Fibroblast of skin of scalp (primary cell): ENCODE measurements at regions not wholly inside any gene's neighbourhood (a gene's known extent, or its start where the extent isn't known, plus 50 kb on each side); places are given as distances from the start of the nearest gene placed in this dataset.

Experiments
- DNase-seq: peaks from one replicate; pipeline ENCODE4 v3.0.0-alpha.2; 2013

GRCh38 chr3:130569461-130570365 is 52.7 kb downstream of the COL6A6 start:
- DNase-seq: no peak

GRCh38 chr3:130572769-130573168 is 55.8 kb downstream of the COL6A6 start:
- no peak for DNase-seq

- DNase-seq: peak; percentile 70
Observed at GRCh38 chr3:130576375-130577266, 59.6 kb downstream of the COL6A6 start.

- DNase-seq: no peak
Observed at GRCh38 chr3:130582457-130583153, 65.6 kb downstream of the COL6A6 start.

- DNase-seq: peak; percentile 45
Observed at GRCh38 chr3:130594749-130595148, 77.8 kb downstream of the COL6A6 start.

- DNase-seq: no peak
Observed at GRCh38 chr3:130596484-130596883, 79.5 kb downstream of the COL6A6 start.

GRCh38 chr3:130601442-130601971 is 84.5 kb downstream of the COL6A6 start:
- DNase-seq: no peak

GRCh38 chr3:130604806-130605205 is 87.8 kb downstream of the COL6A6 start:
- no peak for DNase-seq

GRCh38 chr3:130606336-130606735 is 89.4 kb downstream of the COL6A6 start:
- no peak for DNase-seq

GRCh38 chr3:130607553-130608154 is 90.7 kb downstream of the COL6A6 start:
- DNase-seq: no peak

- DNase-seq: no peak
Observed at GRCh38 chr3:130609166-130609979, 92.4 kb downstream of the COL6A6 start.

GRCh38 chr3:130619196-130619595 is 102.2 kb downstream of the COL6A6 start:
- DNase-seq: no peak

GRCh38 chr3:130621824-130622223 is 104.8 kb downstream of the COL6A6 start:
- DNase-seq: no peak

GRCh38 chr3:130626049-130626448 is 109.1 kb downstream of the COL6A6 start:
- peak; percentile 52 for DNase-seq

- DNase-seq: no peak
Observed at GRCh38 chr3:130627143-130627855, 110.3 kb downstream of the COL6A6 start.

GRCh38 chr3:130627882-130628281 is 110.9 kb downstream of the COL6A6 start:
- no peak for DNase-seq
